SK-N-SH (cell line): ENCODE measurements at regions not wholly inside any gene's neighbourhood (a gene's known extent, or its start where the extent isn't known, plus 50 kb on each side); places are given as distances from the start of the nearest gene placed in this dataset.

Experiments
- CTCF ChIA-PET: fragments of 300-600, 350-600 bp; formaldehyde crosslinking; extraction: SDS; loops from one replicate; lab custom pipeline; 2021; lab: Yijun Ruan, JAX
- POLR2A ChIA-PET: fragments of 350-600 bp; sonication (Branson Sonifier 250); formaldehyde crosslinking; extraction: SDS; loops from one replicate; lab custom pipeline; 2020; ENCODE audit warnings: antibody characterized with exemption, inconsistent platforms; lab: Yijun Ruan, JAX
- DNase-seq: peaks from one replicate; pipeline ENCODE4 v3.0.0; 2012
- H2AFZ ChIP-seq: fragments of 200-600 bp; sonication (generic); 2 replicates; pipeline ENCODE4 v1.8.1; 2016; ENCODE audit warnings: antibody characterized with exemption, mild to moderate bottlenecking, low read depth
- H3F3A ChIP-seq: fragments of 200-600 bp; sonication (generic); replicated peaks from 2 replicates; pipeline ENCODE3; 2016; ENCODE audit warnings: antibody characterized with exemption, mild to moderate bottlenecking; ENCODE audit not compliant: insufficient read depth
- H3K27ac ChIP-seq, 2 experiments: fragments of 200-500 bp in 1 of 2; fragments of 200-600 bp in 1 of 2; sonication (Bioruptor generic) in 1 of 2; sonication (generic), shearing (Covaris generic) in 1 of 2; 2 replicates each; pipeline versions ENCODE4 v1.5.1 to v1.6.1; 2014 to 2016; ENCODE audit warnings: low read depth in 2 of 2, inconsistent platforms in 1 of 2, low read length in 1 of 2, mild to moderate bottlenecking in 1 of 2, mixed read lengths in 1 of 2
- H3K27me3 ChIP-seq: fragments of 200-600 bp; sonication (generic), shearing (Covaris generic); 2 replicates; pipeline ENCODE4 v1.6.1; 2016; ENCODE audit warnings: mixed run types; ENCODE audit not compliant: insufficient read depth
- H3K36me3 ChIP-seq, 2 experiments: fragments of 200-500 bp in 1 of 2; fragments of 200-600 bp in 1 of 2; sonication (Bioruptor generic) in 1 of 2; sonication (generic) in 1 of 2; replicated peaks in 1 of 2; 2 replicates each; pipeline versions ENCODE3 to v1.5.1; 2014 to 2016; ENCODE audit warnings: low read length in 1 of 2, mild to moderate bottlenecking in 1 of 2; ENCODE audit not compliant: insufficient read depth in 2 of 2, control insufficient read depth in 1 of 2
- H3K4me1 ChIP-seq, 2 experiments: fragments of 200-500 bp in 1 of 2; fragments of 200-600 bp in 1 of 2; sonication (Bioruptor generic) in 1 of 2; sonication (generic), shearing (Covaris generic) in 1 of 2; 2 replicates each; pipeline versions ENCODE4 v1.5.1 to v1.6.1; 2014 to 2016; ENCODE audit warnings: low read depth in 1 of 2, low read length in 1 of 2, mixed run types in 1 of 2; ENCODE audit not compliant: insufficient read depth in 2 of 2, control insufficient read depth in 1 of 2
- H3K4me2 ChIP-seq: fragments of 200-600 bp; sonication (generic), shearing (Covaris generic); 2 replicates; pipeline ENCODE4 v1.6.1; 2017; ENCODE audit warnings: mixed run types
- H3K4me3 ChIP-seq, 2 experiments: fragments of 200-500 bp in 1 of 2; fragments of 200-600 bp in 1 of 2; sonication (Bioruptor generic) in 1 of 2; sonication (generic), shearing (Covaris generic) in 1 of 2; 2 replicates each; pipeline versions ENCODE4 v1.5.1 to v1.8.1; 2014 to 2016; ENCODE audit warnings: low read depth in 2 of 2, inconsistent platforms in 1 of 2, low read length in 1 of 2, mild to moderate bottlenecking in 1 of 2, mixed read lengths in 1 of 2, moderate library complexity in 1 of 2
- H3K79me2 ChIP-seq: fragments of 200-600 bp; sonication (generic); 2 replicates; pipeline ENCODE4 v1.8.1; 2017; ENCODE audit warnings: mild to moderate bottlenecking; ENCODE audit not compliant: insufficient read depth
- H3K9ac ChIP-seq: fragments of 200-600 bp; sonication (generic); 2 replicates; pipeline ENCODE4 v1.6.1; 2017; ENCODE audit warnings: mixed run types
- H3K9me2 ChIP-seq: fragments of 200-600 bp; sonication (generic); 2 replicates; pipeline ENCODE4 v1.6.1; 2017; ENCODE audit warnings: mixed run types
- H3K9me3 ChIP-seq: fragments of 200-600 bp; sonication (generic); 2 replicates; pipeline ENCODE4 v1.6.1; 2017; ENCODE audit warnings: mixed run types, mild to moderate bottlenecking, moderate library complexity
- H4K20me1 ChIP-seq: fragments of 200-600 bp; sonication (generic); 2 replicates; pipeline ENCODE4 v1.6.1; 2017; ENCODE audit warnings: mild to moderate bottlenecking, mixed run types; ENCODE audit not compliant: insufficient read depth
- EZH2phosphoT487 ChIP-seq: fragments of 200-600 bp; sonication (generic); IDR thresholded peaks from 2 replicates; pipeline ENCODE4 v1.6.1; 2017; ENCODE audit warnings: low read depth, mixed run types, mild to moderate bottlenecking, antibody characterized with exemption, moderate library complexity, borderline replicate concordance
- FOSL2 ChIP-seq: IDR thresholded peaks from 2 replicates; pipeline ENCODE4 v1.4.0; 2012; ENCODE audit warnings: low read depth, mild to moderate bottlenecking, moderate library complexity, borderline replicate concordance
- GATA2 ChIP-seq: sonication (generic); formaldehyde crosslinking; IDR thresholded peaks from 2 replicates; pipeline ENCODE4 v1.5.0; 2020; ENCODE audit warnings: mild to moderate bottlenecking, missing genetic modification reagents
- MEF2A ChIP-seq: IDR thresholded peaks from 2 replicates; pipeline ENCODE4 v1.4.0; 2012; ENCODE audit warnings: low read depth, borderline replicate concordance
- NRF1 ChIP-seq: IDR thresholded peaks from 2 replicates; pipeline ENCODE4 v1.6.1; 2012; ENCODE audit warnings: low read depth, mild to moderate bottlenecking, low read length
- POLR2AphosphoS5 ChIP-seq: IDR thresholded peaks from 2 replicates; pipeline ENCODE4 v1.6.1; 2012; ENCODE audit warnings: low read depth, low read length
- RCOR1 ChIP-seq: fragments of 150-350 bp; IDR thresholded peaks from 2 replicates; pipeline ENCODE4 v1.6.1; 2017; ENCODE audit warnings: antibody characterized with exemption, low read length
- SMC3 ChIP-seq: IDR thresholded peaks from 2 replicates; pipeline ENCODE4 v1.6.1; 2012; ENCODE audit warnings: low read depth, low read length, improper control_type of control experiment
- TEAD4 ChIP-seq: IDR thresholded peaks from 2 replicates; pipeline ENCODE4 v1.4.0; 2012; ENCODE audit warnings: mild to moderate bottlenecking, borderline replicate concordance; ENCODE audit not compliant: insufficient read depth
- WGBS: methylation state at CpG from one replicate; pipeline ENCODE4 v1.1.6; 2017; ENCODE audit warnings: low lambda C conversion rate; 5-methylcytosine and 5-hydroxymethylcytosine counted together
- TF ChIP-seq, protein P1 (sequence below): IDR thresholded peaks from 2 replicates; pipeline ENCODE4 v1.4.0; 2012; ENCODE audit warnings: low read depth
- TF ChIP-seq, protein P2 (sequence below): fragments of 200-600 bp; sonication (generic); IDR thresholded peaks from 2 replicates; pipeline ENCODE4 v1.6.1; 2017; ENCODE audit warnings: antibody characterized with exemption, mild to moderate bottlenecking, moderate library complexity
- TF ChIP-seq, protein P3 (sequence below): IDR thresholded peaks from 2 replicates; pipeline ENCODE4 v1.4.0; 2012; ENCODE audit warnings: low read depth, borderline replicate concordance
- TF ChIP-seq, protein P4 (sequence below): IDR thresholded peaks from 2 replicates; pipeline ENCODE4 v1.4.0; 2012; ENCODE audit warnings: low read depth, borderline replicate concordance
- TF ChIP-seq, protein P5 (sequence below): fragments of 150-350 bp; IDR thresholded peaks from 2 replicates; pipeline ENCODE4 v1.6.1; 2017; ENCODE audit warnings: antibody characterized with exemption, low read length, low read depth, borderline replicate concordance

DNA sequence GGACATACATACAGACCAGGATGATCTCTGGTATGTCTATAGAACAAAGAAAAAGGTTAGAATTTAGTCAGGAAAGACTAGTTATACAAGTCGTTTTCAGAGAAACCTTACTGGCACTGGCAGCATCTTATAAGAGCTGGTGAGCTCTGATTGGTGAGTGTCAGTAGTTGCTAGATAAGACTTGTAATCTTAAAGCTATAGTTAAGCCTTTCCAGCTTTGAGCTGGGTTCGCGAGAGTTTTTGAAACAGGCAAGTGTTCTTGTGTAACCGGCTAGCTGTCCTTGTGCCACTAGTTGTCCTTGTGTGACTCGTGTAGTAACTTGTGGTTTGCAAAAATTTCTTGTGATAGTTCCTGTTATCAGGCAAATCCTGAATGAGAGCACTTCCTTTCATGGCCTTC is 740.9 kb downstream of the GALC start:
- CTCF ChIA-PET = no interaction called here

More for the DNA sequence above, 740.9 kb downstream of the GALC start:
- H3K4me1 ChIP-seq = no peaks in the 10 kb centered on the region
- no peak overlapping the region for H3K27ac ChIP-seq
- no peak overlapping the region for H3K4me3 ChIP-seq
- H3K9me3 ChIP-seq = 0 out of 2 replicates have a peak, but pooled peaks cover 2% of the 10 kb centered on the region
- no peaks in the 10 kb centered on the region for H3K79me2 ChIP-seq
- no peaks in the 10 kb centered on the region for H4K20me1 ChIP-seq
- no peaks in the 10 kb centered on the region for H3K9me2 ChIP-seq
- H3K4me2 ChIP-seq = no peak overlapping the region
- H3K36me3 ChIP-seq = no peaks in the 10 kb centered on the region
- no peaks in the 10 kb centered on the region for H3K27me3 ChIP-seq
- WGBS = 10% methylated on average over 5 of the region's 5 CpGs
- no peak for TF ChIP-seq POLR2AphosphoS5
- TF ChIP-seq, protein P1, sequence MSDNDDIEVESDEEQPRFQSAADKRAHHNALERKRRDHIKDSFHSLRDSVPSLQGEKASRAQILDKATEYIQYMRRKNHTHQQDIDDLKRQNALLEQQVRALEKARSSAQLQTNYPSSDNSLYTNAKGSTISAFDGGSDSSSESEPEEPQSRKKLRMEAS = no peak
- TF ChIP-seq NRF1 = no peak
- no peak for TF ChIP-seq SMC3
- no peak for TF ChIP-seq TEAD4
- TF ChIP-seq EZH2phosphoT487 = no peak
- TF ChIP-seq MEF2A = no peak
- TF ChIP-seq GATA2 (CRISPR knock-in tag) = no peak
- TF ChIP-seq, protein P2, sequence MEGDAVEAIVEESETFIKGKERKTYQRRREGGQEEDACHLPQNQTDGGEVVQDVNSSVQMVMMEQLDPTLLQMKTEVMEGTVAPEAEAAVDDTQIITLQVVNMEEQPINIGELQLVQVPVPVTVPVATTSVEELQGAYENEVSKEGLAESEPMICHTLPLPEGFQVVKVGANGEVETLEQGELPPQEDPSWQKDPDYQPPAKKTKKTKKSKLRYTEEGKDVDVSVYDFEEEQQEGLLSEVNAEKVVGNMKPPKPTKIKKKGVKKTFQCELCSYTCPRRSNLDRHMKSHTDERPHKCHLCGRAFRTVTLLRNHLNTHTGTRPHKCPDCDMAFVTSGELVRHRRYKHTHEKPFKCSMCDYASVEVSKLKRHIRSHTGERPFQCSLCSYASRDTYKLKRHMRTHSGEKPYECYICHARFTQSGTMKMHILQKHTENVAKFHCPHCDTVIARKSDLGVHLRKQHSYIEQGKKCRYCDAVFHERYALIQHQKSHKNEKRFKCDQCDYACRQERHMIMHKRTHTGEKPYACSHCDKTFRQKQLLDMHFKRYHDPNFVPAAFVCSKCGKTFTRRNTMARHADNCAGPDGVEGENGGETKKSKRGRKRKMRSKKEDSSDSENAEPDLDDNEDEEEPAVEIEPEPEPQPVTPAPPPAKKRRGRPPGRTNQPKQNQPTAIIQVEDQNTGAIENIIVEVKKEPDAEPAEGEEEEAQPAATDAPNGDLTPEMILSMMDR = no peak
- no peak for TF ChIP-seq RCOR1
- TF ChIP-seq, protein P3, sequence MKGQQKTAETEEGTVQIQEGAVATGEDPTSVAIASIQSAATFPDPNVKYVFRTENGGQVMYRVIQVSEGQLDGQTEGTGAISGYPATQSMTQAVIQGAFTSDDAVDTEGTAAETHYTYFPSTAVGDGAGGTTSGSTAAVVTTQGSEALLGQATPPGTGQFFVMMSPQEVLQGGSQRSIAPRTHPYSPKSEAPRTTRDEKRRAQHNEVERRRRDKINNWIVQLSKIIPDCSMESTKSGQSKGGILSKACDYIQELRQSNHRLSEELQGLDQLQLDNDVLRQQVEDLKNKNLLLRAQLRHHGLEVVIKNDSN = no peak
- TF ChIP-seq, protein P4, sequence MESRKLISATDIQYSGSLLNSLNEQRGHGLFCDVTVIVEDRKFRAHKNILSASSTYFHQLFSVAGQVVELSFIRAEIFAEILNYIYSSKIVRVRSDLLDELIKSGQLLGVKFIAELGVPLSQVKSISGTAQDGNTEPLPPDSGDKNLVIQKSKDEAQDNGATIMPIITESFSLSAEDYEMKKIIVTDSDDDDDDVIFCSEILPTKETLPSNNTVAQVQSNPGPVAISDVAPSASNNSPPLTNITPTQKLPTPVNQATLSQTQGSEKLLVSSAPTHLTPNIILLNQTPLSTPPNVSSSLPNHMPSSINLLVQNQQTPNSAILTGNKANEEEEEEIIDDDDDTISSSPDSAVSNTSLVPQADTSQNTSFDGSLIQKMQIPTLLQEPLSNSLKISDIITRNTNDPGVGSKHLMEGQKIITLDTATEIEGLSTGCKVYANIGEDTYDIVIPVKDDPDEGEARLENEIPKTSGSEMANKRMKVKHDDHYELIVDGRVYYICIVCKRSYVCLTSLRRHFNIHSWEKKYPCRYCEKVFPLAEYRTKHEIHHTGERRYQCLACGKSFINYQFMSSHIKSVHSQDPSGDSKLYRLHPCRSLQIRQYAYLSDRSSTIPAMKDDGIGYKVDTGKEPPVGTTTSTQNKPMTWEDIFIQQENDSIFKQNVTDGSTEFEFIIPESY = no peak
- no peak for TF ChIP-seq FOSL2
- TF ChIP-seq, protein P5, sequence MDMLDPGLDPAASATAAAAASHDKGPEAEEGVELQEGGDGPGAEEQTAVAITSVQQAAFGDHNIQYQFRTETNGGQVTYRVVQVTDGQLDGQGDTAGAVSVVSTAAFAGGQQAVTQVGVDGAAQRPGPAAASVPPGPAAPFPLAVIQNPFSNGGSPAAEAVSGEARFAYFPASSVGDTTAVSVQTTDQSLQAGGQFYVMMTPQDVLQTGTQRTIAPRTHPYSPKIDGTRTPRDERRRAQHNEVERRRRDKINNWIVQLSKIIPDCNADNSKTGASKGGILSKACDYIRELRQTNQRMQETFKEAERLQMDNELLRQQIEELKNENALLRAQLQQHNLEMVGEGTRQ = no peak
- POLR2A ChIA-PET = no interaction called here
- no peak overlapping the region for H3K9ac ChIP-seq
- no peak for DNase-seq
- no peak overlapping the region for H2AFZ ChIP-seq
- no peaks in the 10 kb centered on the region for H3F3A ChIP-seq
